ENCODE measurements at regions not wholly inside any gene's neighbourhood (a gene's known extent, or its start where the extent isn't known, plus 50 kb on each side); places are given as distances from the start of the nearest gene placed in this dataset.

DNA sequence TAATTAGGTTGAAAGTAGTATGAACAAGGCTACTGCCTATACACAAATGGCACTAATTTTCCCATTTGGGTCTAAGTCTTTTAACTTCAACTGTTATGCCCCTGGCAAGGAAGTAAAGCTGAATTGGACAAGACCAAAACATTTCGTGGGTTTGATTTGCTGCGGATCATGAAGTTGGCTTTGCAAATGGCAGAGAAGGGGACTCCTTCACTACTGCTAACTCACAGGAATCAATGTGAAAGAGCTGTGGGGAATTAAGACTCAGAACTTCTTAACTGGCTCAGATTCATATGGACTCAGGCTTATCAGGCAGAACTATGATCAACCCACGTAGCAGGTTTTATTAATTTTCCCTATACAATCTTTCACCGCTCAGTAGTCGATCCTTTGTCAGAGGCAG is 73.8 kb upstream of the IFNE start:
- Histone ChIP-seq H3K27me3 (replicated peaks in 1 of 4; ENCODE audit: control extremely low read depth in 1 of 4, control insufficient read depth in 3 of 4, insufficient read depth in 4 of 4, low read length in 3 of 4) (peaks cover 0 to 48% (median 26%) of the 10 kb centered on the region in 4 experiments), H3K4me1 (ENCODE audit: control insufficient read depth in 2 of 2, insufficient read depth in 2 of 2, low read length in 2 of 2) (peaks cover 14 to 24% of the 10 kb centered on the region in 2 donors), H3K4me2 (replicated peaks; ENCODE audit: low read depth, low read length, poor library complexity, severe bottlenecking) (no peak overlapping the region), H3K79me2 (ENCODE audit: control insufficient read depth, insufficient read depth, low read length) (no peaks in the 10 kb centered on the region), H3K9ac (ENCODE audit: low read length) (no peak overlapping the region), H3K27ac (ENCODE audit: low read length in 2 of 2) (no peak overlapping the region), H4K20me1 (ENCODE audit: control insufficient read depth, insufficient read depth, low read length, poor library complexity, severe bottlenecking) (no peaks in the 10 kb centered on the region), H2AFZ (ENCODE audit: insufficient read depth, low read depth, low read length, poor library complexity, severe bottlenecking) (no peak overlapping the region), H3K4me3 (ENCODE audit: control extremely low read depth in 1 of 5, extremely low read depth in 1 of 5, insufficient read depth in 1 of 5, low read depth in 2 of 5, low read length in 4 of 5) (no peak overlapping the region), H3K36me3 (replicated peaks in 1 of 2; ENCODE audit: control extremely low read depth in 1 of 2, control insufficient read depth in 1 of 2, extremely low read depth in 1 of 2, insufficient read depth in 2 of 2, low read length in 1 of 2) (no peaks in the 10 kb centered on the region), H3K9me3 (ENCODE audit: control extremely low read depth in 1 of 3, control insufficient read depth in 2 of 3, insufficient read depth in 1 of 3, low read length in 2 of 3) (peaks cover 0 to 3% (median 0%) of the 10 kb centered on the region in 3 donors)
- Mint-ChIP-seq H3K27me3 (peaks cover 46% of the 10 kb centered on the region), H3K4me3 (no peak overlapping the region), H3K27ac (no peak overlapping the region), H3K4me1 (peaks cover 12% of the 10 kb centered on the region), H3K9me3 (ENCODE audit: insufficient read depth) (no peaks in the 10 kb centered on the region)
- TF ChIP-seq, protein P1, sequence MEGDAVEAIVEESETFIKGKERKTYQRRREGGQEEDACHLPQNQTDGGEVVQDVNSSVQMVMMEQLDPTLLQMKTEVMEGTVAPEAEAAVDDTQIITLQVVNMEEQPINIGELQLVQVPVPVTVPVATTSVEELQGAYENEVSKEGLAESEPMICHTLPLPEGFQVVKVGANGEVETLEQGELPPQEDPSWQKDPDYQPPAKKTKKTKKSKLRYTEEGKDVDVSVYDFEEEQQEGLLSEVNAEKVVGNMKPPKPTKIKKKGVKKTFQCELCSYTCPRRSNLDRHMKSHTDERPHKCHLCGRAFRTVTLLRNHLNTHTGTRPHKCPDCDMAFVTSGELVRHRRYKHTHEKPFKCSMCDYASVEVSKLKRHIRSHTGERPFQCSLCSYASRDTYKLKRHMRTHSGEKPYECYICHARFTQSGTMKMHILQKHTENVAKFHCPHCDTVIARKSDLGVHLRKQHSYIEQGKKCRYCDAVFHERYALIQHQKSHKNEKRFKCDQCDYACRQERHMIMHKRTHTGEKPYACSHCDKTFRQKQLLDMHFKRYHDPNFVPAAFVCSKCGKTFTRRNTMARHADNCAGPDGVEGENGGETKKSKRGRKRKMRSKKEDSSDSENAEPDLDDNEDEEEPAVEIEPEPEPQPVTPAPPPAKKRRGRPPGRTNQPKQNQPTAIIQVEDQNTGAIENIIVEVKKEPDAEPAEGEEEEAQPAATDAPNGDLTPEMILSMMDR (IDR thresholded peaks at IDR 0.05): no peak
- TF ChIP-seq EZH2 (IDR thresholded peaks at IDR 0.05; ENCODE audit: borderline replicate concordance, insufficient read depth, low read depth, low read length, poor library complexity, severe bottlenecking): no peak
- WGBS (ENCODE audit: insufficient coverage): 95% methylated on average over 3 of the region's 5 CpGs
- ATAC-seq (ENCODE audit: low read depth): no peak
- no peak for DNase-seq
- intact Hi-C loops (cut with micrococcal nuclease): no loop called here
- ChIA-PET CTCF (no interaction called here), POLR2A (no interaction called here)

DNA sequence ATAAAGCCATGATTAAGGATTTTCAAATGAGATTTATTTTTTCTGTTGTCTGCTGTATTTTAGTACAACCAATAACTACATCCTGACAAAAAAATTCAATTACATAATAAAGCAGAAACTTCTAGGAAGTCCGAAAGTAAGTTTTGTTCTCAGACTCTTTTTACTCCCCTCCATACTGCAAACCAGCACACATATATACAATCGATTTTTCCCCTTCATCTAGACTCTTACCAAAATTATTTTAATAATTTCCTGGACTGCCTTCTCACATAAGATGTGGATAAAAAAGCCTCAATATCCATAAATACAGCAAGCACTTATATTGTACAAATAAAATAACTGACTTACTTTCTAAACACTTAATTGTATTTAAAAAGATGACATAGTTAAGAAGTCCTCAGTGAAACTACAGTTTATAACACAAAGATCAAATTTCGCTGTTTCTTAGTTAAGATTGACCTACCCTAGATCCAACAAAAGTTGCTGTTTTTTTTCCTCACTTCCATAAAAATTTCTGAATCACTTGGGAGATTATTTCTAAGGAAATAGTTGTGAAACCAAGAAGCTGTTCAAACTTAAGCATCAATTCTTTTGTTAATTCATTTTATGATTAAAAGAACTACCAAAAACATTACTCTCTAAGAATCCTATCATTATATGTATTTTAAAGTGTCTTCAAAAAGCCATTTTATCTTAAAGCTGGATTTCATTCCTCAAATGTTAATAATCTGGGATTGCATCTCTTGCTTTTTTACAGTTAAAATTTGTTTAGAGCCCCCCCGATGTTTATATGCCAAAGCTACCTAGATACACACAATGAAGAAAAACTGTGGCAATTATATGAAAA is 74.7 kb upstream of the IFNE start:
- no peak for ATAC-seq (ENCODE audit: low read depth)
- TF ChIP-seq, protein P1 (IDR thresholded peaks at IDR 0.05): no peak
- TF ChIP-seq EZH2 (IDR thresholded peaks at IDR 0.05; ENCODE audit: borderline replicate concordance, insufficient read depth, low read depth, low read length, poor library complexity, severe bottlenecking): no peak
- H4K20me1 ChIP-seq (ENCODE audit: control insufficient read depth, insufficient read depth, low read length, poor library complexity, severe bottlenecking): no peaks in the 10 kb centered on the region
- Mint-ChIP-seq H3K27ac (no peak overlapping the region), H3K9me3 (ENCODE audit: insufficient read depth) (no peaks in the 10 kb centered on the region), H3K4me1 (peaks cover 12% of the 10 kb centered on the region), H3K4me3 (no peak overlapping the region), H3K27me3 (peaks cover 46% of the 10 kb centered on the region)
- POLR2A ChIA-PET: no interaction called here
- no peak overlapping the region for H3K27ac ChIP-seq (ENCODE audit: low read length in 2 of 2)
- no peak overlapping the region for H3K9ac ChIP-seq (ENCODE audit: low read length)
- no CpG with 5 or more reads among the region's 4 CpGs for WGBS (ENCODE audit: insufficient coverage)
- no peaks in the 10 kb centered on the region for H3K79me2 ChIP-seq (ENCODE audit: control insufficient read depth, insufficient read depth, low read length)
- H3K4me1 ChIP-seq (ENCODE audit: control insufficient read depth in 2 of 2, insufficient read depth in 2 of 2, low read length in 2 of 2): peaks cover 14 to 24% of the 10 kb centered on the region in 2 donors
- intact Hi-C loops (cut with micrococcal nuclease): no loop called here
- no peaks in the 10 kb centered on the region for H3K36me3 ChIP-seq (replicated peaks in 1 of 2; ENCODE audit: control extremely low read depth in 1 of 2, control insufficient read depth in 1 of 2, extremely low read depth in 1 of 2, insufficient read depth in 2 of 2, low read length in 1 of 2)
- no peak overlapping the region for H3K4me2 ChIP-seq (replicated peaks; ENCODE audit: low read depth, low read length, poor library complexity, severe bottlenecking)
- no peak overlapping the region for H2AFZ ChIP-seq (ENCODE audit: insufficient read depth, low read depth, low read length, poor library complexity, severe bottlenecking)
- H3K27me3 ChIP-seq (replicated peaks in 1 of 4; ENCODE audit: control extremely low read depth in 1 of 4, control insufficient read depth in 3 of 4, insufficient read depth in 4 of 4, low read length in 3 of 4): peaks cover 0 to 48% (median 26%) of the 10 kb centered on the region in 4 experiments
- CTCF ChIA-PET: no interaction called here
- H3K9me3 ChIP-seq (ENCODE audit: control extremely low read depth in 1 of 3, control insufficient read depth in 2 of 3, insufficient read depth in 1 of 3, low read length in 2 of 3): peaks cover 0 to 3% (median 0%) of the 10 kb centered on the region in 3 donors
- no peak for DNase-seq
- H3K4me3 ChIP-seq (ENCODE audit: control extremely low read depth in 1 of 5, extremely low read depth in 1 of 5, insufficient read depth in 1 of 5, low read depth in 2 of 5, low read length in 4 of 5): no peak overlapping the region
